ENCODE measurements at regions not wholly inside any gene's neighbourhood (a gene's known extent, or its start where the extent isn't known, plus 50 kb on each side); places are given as distances from the start of the nearest gene placed in this dataset.

GRCh38 chr3:164467007-164467406 lies 611.3 kb downstream of the SI start:
- ChIA-PET POLR2A (no interaction called here), CTCF (no interaction called here)
- H3K9ac ChIP-seq (replicated peaks; ENCODE audit: extremely low read depth, insufficient read depth, low read length), result no peak overlapping the region
- no peak overlapping the region for H3K4me3 ChIP-seq (replicated peaks in 1 of 3; ENCODE audit: insufficient read depth in 1 of 3, low read depth in 1 of 3, low read length in 3 of 3)
- H3K9me1 ChIP-seq (replicated peaks; ENCODE audit: control insufficient read depth, extremely low read depth, insufficient read depth, low read length), result no peaks in the 10 kb centered on the region
- DNase-seq (ENCODE audit: low read depth, low spot score), result no peak
- H3K27me3 ChIP-seq (ENCODE audit: control insufficient read depth in 2 of 2, insufficient read depth in 2 of 2, low read length in 2 of 2), result no peaks in the 10 kb centered on the region
- H3K27ac ChIP-seq (ENCODE audit: insufficient read depth, low read depth, low read length), result no peak overlapping the region
- no peaks in the 10 kb centered on the region for H3K9me3 ChIP-seq (replicated peaks; ENCODE audit: control insufficient read depth, insufficient read depth, low read length)
- TF ChIP-seq MAX (IDR thresholded peaks at IDR 0.05; ENCODE audit: insufficient read depth, insufficient read length), result no peak
- no peak for TF ChIP-seq EZH2 (IDR thresholded peaks at IDR 0.05; ENCODE audit: borderline replicate concordance, low read depth, low read length, severe bottlenecking)
- no peak for TF ChIP-seq CTCF (IDR thresholded peaks at IDR 0.05; ENCODE audit: extremely low read depth in 1 of 2, insufficient read depth in 1 of 2, low read depth in 1 of 2, low read length in 2 of 2)
- TF ChIP-seq MYC (IDR thresholded peaks at IDR 0.05; ENCODE audit: low read depth, low read length), result no peak
- no peak for TF ChIP-seq JUN (IDR thresholded peaks at IDR 0.05; ENCODE audit: borderline replicate concordance, insufficient read depth, insufficient read length, low read depth)
- no peak for TF ChIP-seq GATA2 (IDR thresholded peaks at IDR 0.05; ENCODE audit: insufficient read depth, insufficient read length, low read depth, low read length)
- no peak for TF ChIP-seq POLR2AphosphoS5 (IDR thresholded peaks at IDR 0.05; ENCODE audit: insufficient read depth, low read depth, low read length)
- TF ChIP-seq POLR2A (IDR thresholded peaks at IDR 0.05; ENCODE audit: low read depth, low read length), result no peak
- no peak for TF ChIP-seq FOS (IDR thresholded peaks at IDR 0.05; ENCODE audit: borderline replicate concordance, insufficient read depth, low read length)
- intact Hi-C loops (cut with micrococcal nuclease), result no loop called here
- no peaks in the 10 kb centered on the region for H3K79me2 ChIP-seq (ENCODE audit: control insufficient read depth, insufficient read depth, low read length)
- no peaks in the 10 kb centered on the region for H4K20me1 ChIP-seq (replicated peaks; ENCODE audit: control insufficient read depth, extremely low read depth, insufficient read depth, low read length)
- FAIRE-seq, result no peak
- H3K4me1 ChIP-seq (ENCODE audit: control insufficient read depth, extremely low read depth, insufficient read depth, low read length), result no peaks in the 10 kb centered on the region
- H3K4me2 ChIP-seq (ENCODE audit: insufficient read depth, low read length), result no peak overlapping the region
- H2AFZ ChIP-seq (ENCODE audit: low read depth, low read length), result no peak overlapping the region
- H3K36me3 ChIP-seq (ENCODE audit: control insufficient read depth in 2 of 2, extremely low read depth in 1 of 2, insufficient read depth in 2 of 2, low read length in 2 of 2), result no peaks in the 10 kb centered on the region
- dilution Hi-C loops (cut with MboI; ENCODE audit: extremely low pct_ligation_motif_present, low sequenced_read_pairs), result no loop called here
- no TSS peak for BruUV-seq (replicated peaks)

Data from endothelial cell of umbilical vein (primary cell).